ENCODE measurements at regions not wholly inside any gene's neighbourhood (a gene's known extent, or its start where the extent isn't known, plus 50 kb on each side); places are given as distances from the start of the nearest gene placed in this dataset.

- no peak for DNase-seq
Observed at GRCh38 chr5:34570143-34570542, 86.0 kb upstream of the RAI14 start.

DNA sequence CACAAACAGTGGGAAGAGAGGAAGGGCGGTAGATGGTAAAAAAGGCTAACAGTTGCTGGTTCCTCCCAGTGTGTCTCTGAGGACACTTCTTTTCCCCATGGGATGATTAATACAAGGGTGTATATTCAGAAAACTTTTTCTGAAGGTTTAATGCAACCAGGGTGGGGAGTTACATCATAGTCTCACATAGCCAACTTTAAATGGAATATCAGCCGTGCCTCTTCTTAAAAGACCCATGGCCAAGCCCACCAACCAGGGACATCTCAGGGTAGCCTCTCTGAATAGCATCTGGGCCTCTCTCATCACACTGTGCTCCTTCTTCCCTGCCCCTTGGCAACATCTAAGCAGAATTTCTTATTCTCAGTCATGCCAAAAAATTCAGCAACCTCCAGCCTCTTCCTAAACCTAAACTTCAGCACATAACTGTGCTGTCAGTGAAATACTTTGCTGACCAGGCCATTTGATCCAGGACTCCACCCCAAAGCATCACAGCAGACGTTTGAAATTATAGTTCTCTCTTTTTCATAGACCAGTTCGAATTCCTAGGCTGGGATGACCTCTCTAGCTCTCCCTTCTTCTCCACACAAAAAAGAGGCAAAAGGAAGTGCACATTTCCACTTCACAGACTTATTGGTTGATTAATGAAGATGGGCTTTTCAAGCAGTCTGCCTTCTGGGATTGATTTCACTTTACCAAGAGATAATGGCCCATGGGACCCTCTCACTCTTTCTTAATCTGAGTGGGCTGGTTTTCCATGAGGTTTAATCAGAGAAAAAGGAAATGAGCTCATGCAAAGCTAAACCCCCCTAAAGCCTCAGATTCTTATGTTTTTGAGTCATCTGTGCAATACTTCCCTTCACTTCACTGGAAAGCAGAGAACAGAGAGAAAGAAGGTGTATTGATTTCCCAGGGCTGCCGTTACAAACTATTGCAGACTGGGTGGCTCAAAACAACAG is 85.1 kb upstream of the RAI14 start:
- DNase-seq = no peak

GRCh38 chr5:34571677-34572041 is 84.5 kb upstream of the RAI14 start:
- no peak for DNase-seq

- no peak for DNase-seq
Observed at GRCh38 chr5:34574936-34575467, 81.1 kb upstream of the RAI14 start.

- no peak for DNase-seq
Observed at GRCh38 chr5:34576891-34577666, 79.0 kb upstream of the RAI14 start.

- no peak for DNase-seq
Observed at GRCh38 chr5:34578962-34579361, 77.2 kb upstream of the RAI14 start.

DNA sequence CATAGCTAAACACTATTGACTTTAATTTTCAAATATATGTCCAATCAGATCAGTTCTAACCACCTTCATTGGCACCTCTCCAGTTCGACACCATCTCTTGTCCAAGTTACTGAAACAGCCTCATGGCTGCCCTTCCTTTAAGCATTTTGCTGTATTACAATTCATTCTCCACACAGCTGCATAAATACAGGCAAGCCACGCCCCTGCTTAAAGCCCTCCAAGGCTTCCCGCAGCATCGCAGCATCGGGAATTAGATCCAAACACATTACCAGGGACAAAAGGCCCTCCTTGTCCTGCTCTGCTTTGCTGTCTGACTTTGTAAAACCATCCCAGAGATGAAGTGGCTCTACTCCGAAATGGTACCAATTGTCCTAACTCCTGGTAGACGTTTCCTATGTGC is 75.1 kb upstream of the RAI14 start:
- no peak for DNase-seq

GRCh38 chr5:34582371-34582770 is 73.8 kb upstream of the RAI14 start:
- DNase-seq = no peak

DNA sequence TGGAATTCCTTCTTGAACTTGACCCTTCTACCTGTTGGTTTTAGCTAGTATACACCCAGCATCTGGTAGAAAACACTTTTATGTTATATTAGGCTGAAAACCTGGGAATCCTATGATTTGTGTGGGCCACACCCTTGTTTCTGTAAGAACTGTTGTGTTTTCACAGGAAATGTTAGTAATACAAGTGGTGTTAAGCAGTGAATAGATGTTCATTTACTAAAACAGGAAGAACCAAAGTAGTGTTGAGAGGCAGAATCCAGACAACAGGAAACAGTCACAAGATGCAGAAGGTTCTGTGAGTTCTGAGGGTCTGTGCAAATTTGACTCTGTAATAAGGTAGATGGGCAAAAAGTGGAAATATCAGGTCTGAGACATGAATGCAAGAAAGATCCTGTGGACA is 73.0 kb upstream of the RAI14 start:
- DNase-seq = no peak

GRCh38 chr5:34584165-34584564 is 72.0 kb upstream of the RAI14 start:
- DNase-seq = no peak

GRCh38 chr5:34585601-34586104 is 70.5 kb upstream of the RAI14 start:
- no peak for DNase-seq

- no peak for DNase-seq
Observed at GRCh38 chr5:34586117-34586885, 69.8 kb upstream of the RAI14 start.

DNA sequence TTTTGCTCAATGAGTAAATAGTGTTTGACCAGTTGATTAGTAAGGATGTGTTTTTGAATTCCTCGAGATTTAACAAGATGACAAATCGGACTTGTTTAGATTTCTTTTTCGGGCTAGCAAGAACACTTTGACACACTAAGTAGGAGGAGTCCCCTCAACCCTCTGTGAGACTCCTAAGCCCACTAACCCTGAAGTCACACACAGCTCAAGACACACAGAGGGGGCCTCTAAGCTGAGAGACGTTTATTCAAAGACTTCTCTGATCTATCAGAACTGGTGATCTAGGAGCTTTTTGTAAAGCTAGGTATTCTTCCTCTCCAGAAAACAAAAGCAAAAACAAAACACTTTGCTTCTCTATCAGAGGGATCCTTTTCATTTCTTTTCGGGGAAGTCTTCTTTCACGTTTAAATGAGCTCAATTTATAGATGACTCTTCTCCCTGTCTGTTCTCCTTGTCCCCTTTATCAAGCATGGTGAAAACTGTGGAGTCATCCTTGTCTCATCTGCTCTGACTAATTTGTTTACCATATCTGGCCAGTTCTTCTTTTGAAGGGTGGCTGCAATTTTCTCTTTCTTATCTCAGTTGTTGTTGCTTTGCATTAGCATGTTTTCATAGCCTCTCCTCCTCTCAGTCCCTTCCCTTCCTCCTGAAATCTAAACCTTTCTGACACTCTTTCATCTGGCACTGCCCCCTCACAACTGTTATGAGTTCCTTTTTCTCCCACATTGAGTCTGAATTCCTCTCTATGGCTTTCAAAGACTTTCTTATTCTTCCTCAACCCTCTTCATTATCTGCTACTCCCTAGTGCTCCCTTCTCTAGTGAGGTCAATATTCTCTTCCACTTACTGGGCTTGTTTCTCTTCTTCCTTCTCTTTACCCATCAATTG is 68.5 kb upstream of the RAI14 start:
- no peak for DNase-seq

- DNase-seq = no peak
Observed at GRCh38 chr5:34589832-34590231, 66.3 kb upstream of the RAI14 start.

DNA sequence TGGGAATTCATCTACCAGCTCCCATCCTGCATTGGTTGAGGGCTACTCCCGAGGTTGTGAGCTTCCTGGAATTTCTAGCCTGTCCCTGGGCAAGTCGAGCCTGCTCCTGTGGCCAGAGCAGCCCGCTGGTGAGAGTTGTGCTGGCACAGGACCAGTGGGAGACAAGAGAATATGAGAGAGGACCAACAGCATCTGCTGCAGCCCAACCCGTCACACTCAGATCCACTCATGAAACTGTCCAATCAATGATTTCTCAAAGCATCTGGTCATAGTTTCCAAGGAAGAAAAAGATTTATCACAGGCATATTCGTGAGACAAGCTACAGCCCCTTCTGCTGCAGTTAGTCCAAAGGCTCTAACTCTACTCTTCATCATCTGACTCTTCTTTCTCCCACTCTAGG is 64.4 kb upstream of the RAI14 start:
- DNase-seq = no peak

DNA sequence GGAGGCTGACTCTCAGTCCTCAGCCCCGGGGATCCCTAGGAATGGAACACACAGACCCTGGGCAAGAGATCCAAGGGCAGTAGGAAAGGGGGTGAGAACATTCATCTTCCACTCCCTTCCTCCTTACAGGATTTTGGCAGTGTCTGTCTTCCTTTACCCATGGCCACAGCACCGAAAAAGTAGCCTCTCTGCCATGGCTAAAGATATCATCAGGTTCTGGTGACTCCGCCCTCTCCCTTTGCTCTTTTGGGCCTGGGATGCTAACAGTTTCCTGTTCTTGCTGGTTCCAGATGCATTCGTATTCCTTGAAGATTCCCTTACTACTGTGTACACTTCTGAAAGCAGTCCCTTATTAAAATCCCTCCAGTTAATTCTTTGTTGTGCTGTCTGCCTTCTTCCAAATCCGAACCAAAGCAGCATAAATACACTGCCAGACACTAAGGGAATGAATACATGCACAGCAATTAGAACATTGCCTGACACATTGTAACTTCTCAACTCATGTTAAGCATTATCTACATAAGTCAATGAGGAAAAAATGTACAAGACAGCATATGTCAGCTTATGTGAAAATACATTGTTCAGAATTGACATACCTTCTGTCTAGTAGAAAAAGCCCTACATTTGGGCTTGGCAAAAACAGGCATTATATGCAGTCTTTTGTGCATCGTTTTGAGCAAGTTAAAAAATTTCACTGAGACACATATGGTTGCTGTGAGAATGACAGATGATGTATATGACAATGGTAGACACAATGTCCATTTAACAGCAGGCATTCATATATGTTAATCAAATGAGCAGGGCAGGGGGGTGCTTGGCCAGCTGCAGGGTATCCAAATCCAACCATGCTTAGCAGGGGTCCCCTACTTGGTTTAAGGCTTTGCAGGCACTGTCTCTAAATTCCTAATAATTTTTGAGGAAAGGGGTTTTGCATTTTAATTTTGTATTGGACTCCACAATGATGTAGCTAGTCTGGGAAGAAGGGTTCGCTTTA is 58.8 kb upstream of the RAI14 start:
- no peak for DNase-seq

DNA sequence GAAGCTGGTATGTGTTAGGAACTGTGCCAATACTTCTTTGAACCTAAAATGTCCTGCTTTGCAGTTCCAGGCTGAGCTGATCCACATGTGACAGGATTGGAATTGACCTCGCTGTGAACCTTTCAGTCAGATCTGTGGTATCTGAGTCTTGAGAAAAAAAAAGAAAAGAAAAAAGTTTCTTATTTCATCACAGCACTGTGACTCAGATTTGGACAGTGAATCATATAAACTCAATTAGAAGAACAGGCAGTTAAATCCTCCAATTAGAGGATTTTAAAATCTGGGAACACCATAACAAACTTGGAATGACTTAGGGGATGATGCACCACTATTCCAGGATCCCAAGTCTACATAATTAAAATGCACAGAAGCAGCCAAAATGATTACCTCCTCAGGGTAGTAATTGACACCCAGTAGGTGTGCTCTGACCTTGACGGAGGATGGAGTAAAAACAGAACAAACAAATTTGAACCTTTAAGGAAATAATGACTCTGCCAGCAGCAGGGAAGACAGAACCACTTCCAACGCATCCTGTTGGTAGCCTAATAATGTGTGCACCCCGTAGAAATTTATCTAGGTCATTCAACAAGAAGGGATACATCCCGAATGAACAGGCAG is 57.8 kb upstream of the RAI14 start:
- DNase-seq = no peak

DNA sequence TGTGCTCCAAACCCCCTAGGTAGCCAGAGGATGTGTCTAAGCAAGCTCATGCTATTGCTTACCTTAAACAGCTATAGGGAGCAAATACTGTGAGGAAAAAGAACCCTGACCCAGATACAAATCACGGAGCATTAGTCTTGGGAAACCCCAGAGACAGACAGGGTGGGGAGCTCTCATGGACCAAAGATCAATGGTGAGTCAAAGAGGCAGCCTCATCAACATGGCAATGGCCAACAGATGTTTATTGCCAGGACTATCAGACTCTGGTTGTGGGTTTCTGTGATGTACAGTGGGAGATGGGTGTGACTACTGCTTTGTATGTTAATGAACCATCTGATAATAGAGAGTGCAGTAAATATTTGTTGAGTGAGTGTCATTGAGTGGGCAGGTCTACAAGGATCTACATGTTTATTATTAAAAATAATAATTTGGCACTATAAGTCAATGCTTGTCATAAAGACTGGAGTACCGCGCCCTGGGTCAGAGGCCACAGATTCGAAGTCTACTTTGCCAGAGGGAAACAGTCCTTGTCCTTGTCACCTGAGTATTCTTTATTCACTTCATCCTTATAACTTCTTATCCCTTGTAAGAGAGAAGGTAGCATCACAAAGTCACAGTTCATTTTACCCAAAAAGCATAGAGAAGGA is 56.5 kb upstream of the RAI14 start:
- no peak for DNase-seq

- DNase-seq = no peak
Observed at GRCh38 chr5:34600118-34600493, 56.0 kb upstream of the RAI14 start.

Measured in T-helper 9 cell (primary cell).